ENCODE measurements at regions not wholly inside any gene's neighbourhood (a gene's known extent, or its start where the extent isn't known, plus 50 kb on each side); places are given as distances from the start of the nearest gene placed in this dataset.

GRCh38 chr15:35289024-35289617 is 204.0 kb upstream of the NANOGP8 start:
- Mint-ChIP-seq H3K4me3 (no peak overlapping the region), H3K4me1 (no peaks in the 10 kb centered on the region), H3K9me3 (peaks cover 0 to 2% of the 10 kb centered on the region in 2 donors), H3K27ac (no peak overlapping the region), H3K27me3 (ENCODE audit: low read depth in 2 of 2) (no peaks in the 10 kb centered on the region), H3K36me3 (no peaks in the 10 kb centered on the region)
- ATAC-seq (no peak), DNase-seq (peak in 1 of 2 donors; percentile 4)
- TF ChIP-seq CTCF (IDR thresholded peaks at IDR 0.05), result peak; percentile 39
- H3K4me3 ChIP-seq (ENCODE audit: low read length), result no peak overlapping the region
- no peaks in the 10 kb centered on the region for H3K4me1 ChIP-seq (ENCODE audit: control insufficient read depth, insufficient read depth, low read length)
- no peaks in the 10 kb centered on the region for H3K36me3 ChIP-seq (ENCODE audit: control insufficient read depth, insufficient read depth, low read length)
- no peak overlapping the region for H3K27ac ChIP-seq (ENCODE audit: low read length)
- intact Hi-C loops (cut with micrococcal nuclease), result no loop called here
- H3K27me3 ChIP-seq (ENCODE audit: control insufficient read depth, insufficient read depth, low read length), result no peaks in the 10 kb centered on the region
- 41% methylated on average over 1 of the region's 3 CpGs for WGBS (ENCODE audit: insufficient coverage)
- no peaks in the 10 kb centered on the region for H3K9me3 ChIP-seq (ENCODE audit: control insufficient read depth, insufficient read depth, low read length)

- H3K9me3 ChIP-seq (ENCODE audit: control insufficient read depth, insufficient read depth, low read length), result no peaks in the 10 kb centered on the region
- H3K27ac ChIP-seq (ENCODE audit: low read length), result no peak overlapping the region
- peaks cover 0 to 3% of the 10 kb centered on the region in 2 donors for H3K9me3 Mint-ChIP-seq
- no peak overlapping the region for H3K4me3 Mint-ChIP-seq
- no peaks in the 10 kb centered on the region for H3K27me3 Mint-ChIP-seq (ENCODE audit: low read depth in 2 of 2)
- no peaks in the 10 kb centered on the region for H3K4me1 ChIP-seq (ENCODE audit: control insufficient read depth, insufficient read depth, low read length)
- intact Hi-C loops (cut with micrococcal nuclease), result no loop called here
- H3K27me3 ChIP-seq (ENCODE audit: control insufficient read depth, insufficient read depth, low read length), result no peaks in the 10 kb centered on the region
- H3K4me3 ChIP-seq (ENCODE audit: low read length), result no peak overlapping the region
- H3K36me3 Mint-ChIP-seq, result no peaks in the 10 kb centered on the region
- no peak overlapping the region for H3K27ac Mint-ChIP-seq
- no peak for TF ChIP-seq CTCF (IDR thresholded peaks at IDR 0.05)
- DNase-seq (no peak), ATAC-seq (no peak)
- H3K4me1 Mint-ChIP-seq, result no peaks in the 10 kb centered on the region
- no peaks in the 10 kb centered on the region for H3K36me3 ChIP-seq (ENCODE audit: control insufficient read depth, insufficient read depth, low read length)
- 98% methylated on average over 3 of the region's 3 CpGs for WGBS (ENCODE audit: insufficient coverage)
Observed at GRCh38 chr15:35288580-35288979, 203.5 kb upstream of the NANOGP8 start.

- Mint-ChIP-seq H3K4me1 (no peaks in the 10 kb centered on the region), H3K27me3 (ENCODE audit: low read depth in 2 of 2) (no peaks in the 10 kb centered on the region), H3K9me3 (peaks cover 8% of the 10 kb centered on the region in 2 donors)
Observed at GRCh38 chr15:35286721-35287120, 201.6 kb upstream of the NANOGP8 start.

More at GRCh38 chr15:35286721-35287120, 201.6 kb upstream of the NANOGP8 start:
- no peak overlapping the region for H3K27ac ChIP-seq (ENCODE audit: low read length)
- Mint-ChIP-seq H3K4me3 (no peak overlapping the region), H3K27ac (no peak overlapping the region), H3K36me3 (no peaks in the 10 kb centered on the region)
- no peaks in the 10 kb centered on the region for H3K9me3 ChIP-seq (ENCODE audit: control insufficient read depth, insufficient read depth, low read length)
- H3K4me3 ChIP-seq (ENCODE audit: low read length), result no peak overlapping the region
- ATAC-seq (no peak), DNase-seq (no peak)
- WGBS (ENCODE audit: insufficient coverage), result 100% methylated on average over 1 of the region's 2 CpGs
- H3K4me1 ChIP-seq (ENCODE audit: control insufficient read depth, insufficient read depth, low read length), result no peaks in the 10 kb centered on the region
- no peak for TF ChIP-seq CTCF (IDR thresholded peaks at IDR 0.05)
- intact Hi-C loops (cut with micrococcal nuclease), result no loop called here
- no peaks in the 10 kb centered on the region for H3K36me3 ChIP-seq (ENCODE audit: control insufficient read depth, insufficient read depth, low read length)
- H3K27me3 ChIP-seq (ENCODE audit: control insufficient read depth, insufficient read depth, low read length), result no peaks in the 10 kb centered on the region
